Glutamatergic neuron (in vitro differentiated cells): ENCODE measurements at regions not wholly inside any gene's neighbourhood (a gene's known extent, or its start where the extent isn't known, plus 50 kb on each side); places are given as distances from the start of the nearest gene placed in this dataset.

Experiments used
- DNase-seq: peaks from one replicate; pipeline ENCODE4 v3.0.0; 2022
- H3K27ac Mint-ChIP-seq: one replicate; pipeline ENCODE4 v1.8.0; 2020; ENCODE audit warnings: mild to moderate bottlenecking, mixed read lengths, inconsistent platforms; ENCODE audit not compliant: unreplicated experiment
- H3K27me3 Mint-ChIP-seq: one replicate; pipeline ENCODE4 v1.8.0; 2020; ENCODE audit warnings: mild to moderate bottlenecking, moderate library complexity, mixed read lengths, inconsistent platforms; ENCODE audit not compliant: unreplicated experiment
- H3K36me3 Mint-ChIP-seq: one replicate; pipeline ENCODE4 v1.8.0; 2020; ENCODE audit warnings: mild to moderate bottlenecking, mixed read lengths, inconsistent platforms; ENCODE audit not compliant: unreplicated experiment
- H3K4me1 Mint-ChIP-seq: one replicate; pipeline ENCODE4 v1.8.0; 2020; ENCODE audit warnings: mild to moderate bottlenecking, low read depth, mixed read lengths, inconsistent platforms; ENCODE audit not compliant: unreplicated experiment
- H3K4me3 Mint-ChIP-seq: one replicate; pipeline ENCODE4 v1.8.0; 2020; ENCODE audit warnings: mild to moderate bottlenecking, mixed read lengths, inconsistent platforms; ENCODE audit not compliant: unreplicated experiment
- H3K9me3 Mint-ChIP-seq: one replicate; pipeline ENCODE4 v1.8.0; 2020; ENCODE audit warnings: mild to moderate bottlenecking, moderate library complexity, mixed read lengths, inconsistent platforms; ENCODE audit not compliant: unreplicated experiment
- CTCF ChIP-seq: fragments of 200-600 bp; sonication (generic); IDR thresholded peaks from one replicate; pipeline ENCODE4 v1.5.0; 2021; ENCODE audit not compliant: partially characterized antibody, unreplicated experiment

GRCh38 chr4:140311257-140311835 is 62.1 kb upstream of the SCOC start:
- TF ChIP-seq CTCF = no peak
- no peak overlapping the region for H3K27ac Mint-ChIP-seq
- DNase-seq = no peak
- no peaks in the 10 kb centered on the region for H3K27me3 Mint-ChIP-seq
- H3K9me3 Mint-ChIP-seq = peaks cover 4% of the 10 kb centered on the region
- H3K36me3 Mint-ChIP-seq = no peaks in the 10 kb centered on the region
- peaks cover 11% of the 10 kb centered on the region for H3K4me1 Mint-ChIP-seq
- no peak overlapping the region for H3K4me3 Mint-ChIP-seq

GRCh38 chr4:140309124-140309870 is 64.1 kb upstream of the SCOC start:
- peak overlapping the region; percentile 49 for H3K27ac Mint-ChIP-seq
- peaks cover 8% of the 10 kb centered on the region for H3K9me3 Mint-ChIP-seq
- peaks cover 23% of the 10 kb centered on the region for H3K4me1 Mint-ChIP-seq
- H3K27me3 Mint-ChIP-seq = peaks cover 6% of the 10 kb centered on the region
- no peaks in the 10 kb centered on the region for H3K36me3 Mint-ChIP-seq
- H3K4me3 Mint-ChIP-seq = no peak overlapping the region
- no peak for DNase-seq
- no peak for TF ChIP-seq CTCF

DNA sequence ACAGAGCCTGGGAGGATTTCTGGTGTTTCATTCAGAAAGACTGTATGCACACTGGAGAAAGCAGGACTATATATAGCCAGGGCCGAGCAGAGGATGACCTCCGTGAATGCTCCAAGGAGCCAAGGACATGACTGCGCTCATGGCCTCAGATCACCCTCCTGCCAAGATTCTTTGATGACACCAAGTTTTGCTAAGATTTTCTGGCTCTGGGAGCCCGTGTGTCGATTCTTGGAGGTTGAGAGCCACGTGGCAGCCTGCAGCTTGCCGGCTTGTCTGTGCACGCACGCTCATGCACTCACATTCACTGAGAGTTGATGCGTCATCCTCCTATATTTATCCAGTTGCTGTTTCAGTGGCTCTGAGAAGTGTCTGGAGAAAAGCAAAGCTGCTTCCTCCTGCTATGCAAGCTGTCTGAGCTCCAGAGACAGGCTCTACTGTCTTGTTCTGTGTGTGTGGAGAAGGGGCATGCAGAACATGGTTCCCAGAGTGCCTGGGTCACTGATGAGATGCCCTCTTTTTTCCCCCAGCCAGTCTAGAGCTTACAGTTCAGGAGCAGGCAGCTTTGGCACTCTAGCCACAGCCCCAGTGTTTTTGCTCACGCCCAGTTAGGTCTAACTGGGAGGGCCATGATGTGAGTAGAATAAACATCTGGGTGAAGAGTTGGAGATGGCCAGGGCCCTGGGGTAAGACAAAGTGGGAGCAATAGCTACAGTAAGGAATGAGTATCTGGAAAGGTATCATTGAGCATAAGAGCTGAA is 64.9 kb upstream of the SCOC start:
- TF ChIP-seq CTCF = no peak
- DNase-seq = no peak
- H3K36me3 Mint-ChIP-seq = no peaks in the 10 kb centered on the region
- peaks cover 29% of the 10 kb centered on the region for H3K4me1 Mint-ChIP-seq
- H3K9me3 Mint-ChIP-seq = peaks cover 8% of the 10 kb centered on the region
- H3K27ac Mint-ChIP-seq = no peak overlapping the region
- H3K27me3 Mint-ChIP-seq = peaks cover 6% of the 10 kb centered on the region
- no peak overlapping the region for H3K4me3 Mint-ChIP-seq

DNA sequence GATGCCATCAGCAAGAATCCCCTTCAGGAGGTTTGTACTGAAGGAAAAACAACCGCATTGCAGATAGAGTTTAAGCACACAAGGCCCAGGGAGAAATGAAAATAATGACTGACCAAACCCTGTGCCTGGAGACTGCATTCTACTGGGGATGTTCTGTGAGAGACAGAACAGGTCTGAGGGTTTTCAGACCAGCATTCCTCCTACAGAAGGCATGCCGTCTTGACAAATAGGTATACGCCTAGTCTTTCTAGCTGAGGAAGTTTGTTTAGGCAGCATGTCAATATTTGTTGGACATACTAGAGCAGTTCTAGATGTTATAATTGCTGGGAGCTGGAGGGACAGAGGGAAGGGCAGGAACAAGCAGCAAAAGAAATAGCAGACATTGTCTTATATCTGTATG is 68.4 kb upstream of the SCOC start:
- Mint-ChIP-seq H3K4me3 (peak overlapping the region; percentile 79), H3K27me3 (peaks cover 6% of the 10 kb centered on the region), H3K4me1 (peaks cover 32% of the 10 kb centered on the region), H3K9me3 (peaks cover 8% of the 10 kb centered on the region), H3K36me3 (no peaks in the 10 kb centered on the region), H3K27ac (peak overlapping the region; percentile 97)
- no peak for DNase-seq
- TF ChIP-seq CTCF = no peak

- Mint-ChIP-seq H3K27ac (peak overlapping the region; percentile 97), H3K36me3 (no peaks in the 10 kb centered on the region), H3K4me1 (peaks cover 32% of the 10 kb centered on the region), H3K27me3 (peaks cover 6% of the 10 kb centered on the region), H3K9me3 (peaks cover 8% of the 10 kb centered on the region), H3K4me3 (peak overlapping the region; percentile 79)
- no peak for DNase-seq
- no peak for TF ChIP-seq CTCF
Measured at GRCh38 chr4:140304346-140304745, 69.1 kb upstream of the SCOC start.
